GM18505 (cell line): ENCODE measurements at regions not wholly inside any gene's neighbourhood (a gene's known extent, or its start where the extent isn't known, plus 50 kb on each side); places are given as distances from the start of the nearest gene placed in this dataset.

Source experiments
- ATAC-seq: cut with Tn5 transposase; IDR thresholded peaks from one replicate; pipeline ENCODE4 v1.9.1; 2021; ENCODE audit not compliant: unreplicated experiment
- POLR2A ChIP-seq: IDR thresholded peaks from 4 replicates; pipeline ENCODE4 v1.6.1; 2011; ENCODE audit warnings: borderline replicate concordance; ENCODE audit not compliant: insufficient read depth, insufficient read length; ENCODE audit errors: extremely low read depth

- TF ChIP-seq POLR2A, result no peak
- ATAC-seq, result no peak
Observed at GRCh38 chr6:168874637-168875036, 379.0 kb downstream of the THBS2 start.

GRCh38 chr6:168873278-168874190 is 380.1 kb downstream of the THBS2 start:
- no peak for TF ChIP-seq POLR2A
- no peak for ATAC-seq

- no peak for ATAC-seq
- TF ChIP-seq POLR2A, result no peak
Observed at GRCh38 chr6:168871642-168872315, 381.9 kb downstream of the THBS2 start.

DNA sequence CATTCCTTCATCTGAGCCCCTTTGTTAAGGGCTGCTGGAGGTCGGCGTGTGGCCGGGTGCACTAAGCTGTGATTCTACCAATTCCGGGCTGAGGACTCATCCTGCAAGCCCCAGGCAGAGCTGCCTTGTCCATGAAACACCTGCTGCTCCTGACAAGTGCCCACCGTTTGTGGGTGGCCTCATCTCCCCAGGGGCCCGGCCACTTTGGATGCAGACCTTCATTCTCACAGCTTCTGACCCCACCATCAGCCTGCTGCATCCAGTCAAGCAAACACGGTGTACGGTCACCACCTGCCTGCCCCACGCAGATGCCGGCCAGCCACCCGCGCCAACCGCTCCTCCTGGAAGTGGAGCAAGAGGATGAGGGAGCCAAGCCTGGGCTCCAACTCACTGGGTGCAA is 382.7 kb downstream of the THBS2 start:
- ATAC-seq, result no peak
- TF ChIP-seq POLR2A, result no peak

- no peak for ATAC-seq
- TF ChIP-seq POLR2A, result no peak
Observed at GRCh38 chr6:168867247-168868102, 386.2 kb downstream of the THBS2 start.

GRCh38 chr6:168866534-168866933 is 387.1 kb downstream of the THBS2 start:
- ATAC-seq, result no peak
- TF ChIP-seq POLR2A, result no peak

DNA sequence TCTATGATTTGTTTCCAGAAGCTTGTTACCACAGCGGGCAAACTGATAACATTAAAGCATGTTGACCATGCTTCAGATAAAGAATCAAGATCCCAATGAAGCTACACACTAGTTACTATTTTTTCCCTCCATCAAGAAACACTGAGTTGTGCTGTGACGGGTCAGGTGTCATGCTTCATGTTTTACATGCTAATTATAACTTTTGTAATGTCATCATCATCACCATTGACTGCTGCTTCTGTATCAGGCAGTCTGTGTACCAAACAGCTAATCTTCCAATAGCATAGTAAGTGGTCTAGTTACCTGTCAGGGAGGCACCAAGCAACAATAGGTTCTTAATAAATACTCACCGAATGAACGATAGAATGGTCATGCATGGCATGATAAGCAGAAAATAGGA is 388.1 kb downstream of the THBS2 start:
- no peak for ATAC-seq
- TF ChIP-seq POLR2A, result no peak

GRCh38 chr6:168864541-168865460 is 388.8 kb downstream of the THBS2 start:
- TF ChIP-seq POLR2A, result no peak

GRCh38 chr6:168863467-168863866 is 390.2 kb downstream of the THBS2 start:
- TF ChIP-seq POLR2A, result no peak
- ATAC-seq, result no peak

More at GRCh38 chr6:168864541-168865460, 388.8 kb downstream of the THBS2 start:
- no peak for ATAC-seq

DNA sequence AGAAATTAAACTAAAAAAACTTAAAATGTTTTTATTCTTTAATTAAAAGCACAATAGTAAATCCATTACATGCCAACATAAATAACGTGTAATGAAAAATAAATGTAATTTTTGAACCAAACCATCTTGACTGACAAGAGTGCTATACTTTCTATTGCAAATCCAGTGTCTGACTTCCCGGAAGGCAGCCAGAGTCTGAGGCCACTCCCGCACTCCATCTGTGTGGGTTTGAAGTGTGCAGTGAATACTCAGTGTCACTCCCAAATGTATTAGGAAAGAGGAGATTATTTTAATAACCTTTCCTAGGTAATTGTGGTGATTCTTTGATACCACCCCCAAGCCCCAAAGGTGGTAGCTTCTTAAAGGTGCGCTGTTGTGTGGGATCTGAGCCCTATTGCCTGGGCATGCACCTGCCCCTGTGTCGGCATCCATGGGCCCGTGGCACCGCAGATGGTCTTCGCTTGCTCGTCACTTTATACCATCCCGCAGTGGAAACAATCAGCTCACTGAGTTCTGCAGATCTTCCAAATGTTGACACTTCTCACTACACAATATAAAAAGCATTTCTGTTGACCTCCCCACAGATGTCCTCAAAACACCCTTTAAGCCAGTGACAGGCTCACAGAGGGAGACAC is 391.2 kb downstream of the THBS2 start:
- no peak for TF ChIP-seq POLR2A

DNA sequence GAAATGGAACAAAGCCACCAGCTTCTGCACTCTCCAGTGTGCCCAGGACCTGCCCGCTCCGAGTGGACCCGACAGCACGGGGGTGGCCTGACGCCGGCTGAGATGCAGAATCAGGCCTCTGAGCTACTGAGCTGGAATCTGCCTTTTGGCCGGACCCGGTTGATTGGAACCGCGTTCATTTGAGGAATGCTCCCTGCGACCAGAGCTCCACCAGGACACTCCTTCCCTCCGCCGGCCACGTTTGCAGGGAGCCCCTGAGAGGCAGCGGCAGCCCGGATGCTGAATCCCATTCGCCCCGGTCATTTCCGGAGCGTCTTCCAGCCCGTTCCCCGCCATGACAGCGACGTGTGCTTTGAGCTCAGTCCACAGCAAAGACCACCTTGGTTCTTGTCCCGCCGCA is 392.7 kb downstream of the THBS2 start:
- ATAC-seq, result no peak
- TF ChIP-seq POLR2A, result no peak

More for the DNA sequence above, 391.2 kb downstream of the THBS2 start:
- ATAC-seq, result no peak

- ATAC-seq, result no peak
- no peak for TF ChIP-seq POLR2A
Observed at GRCh38 chr6:168860341-168860740, 393.3 kb downstream of the THBS2 start.
